ENCODE measurements at regions not wholly inside any gene's neighbourhood (a gene's known extent, or its start where the extent isn't known, plus 50 kb on each side); places are given as distances from the start of the nearest gene placed in this dataset.
A peak's percentile ranks its signal among the peaks of the same experiment; 100 is the strongest.

DNA sequence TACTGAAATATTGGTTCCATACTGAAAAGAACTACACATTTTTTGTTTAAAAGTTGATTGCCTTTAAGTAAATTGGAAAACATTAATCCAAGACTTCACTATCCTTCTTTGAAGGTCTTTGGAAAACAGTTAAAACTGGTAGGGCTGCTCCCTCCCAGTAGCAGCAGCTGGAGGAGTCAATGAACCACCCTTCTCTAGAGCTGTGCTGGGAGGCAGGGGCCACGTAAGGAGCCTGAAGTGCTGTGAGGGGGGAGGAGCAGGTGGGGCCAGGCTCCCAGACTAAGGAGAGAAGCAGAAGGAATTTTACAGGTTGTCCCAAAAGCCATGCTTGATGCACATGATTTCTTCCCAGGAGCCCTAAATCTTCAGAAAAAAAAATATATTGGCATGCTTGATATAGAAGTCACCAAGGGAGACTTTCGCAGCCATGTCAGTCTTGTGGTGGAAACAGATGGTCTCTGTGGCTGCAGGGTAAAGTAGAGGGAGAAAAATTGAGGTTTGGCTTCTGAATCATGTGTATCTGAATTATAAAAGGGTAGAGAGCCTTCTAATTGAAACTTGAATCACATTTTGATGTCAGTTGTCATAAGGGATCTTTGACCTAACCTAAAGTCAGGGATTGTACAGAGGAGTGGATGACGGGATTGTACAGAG is 673.2 kb upstream of the FRG1 start:
- Histone ChIP-seq H3K4me3 (ENCODE audit: low read depth, low read length) (no peak overlapping the region), H3K27ac (ENCODE audit: extremely low read depth, low read depth, low read length) (no peak overlapping the region), H3K9me3 (ENCODE audit: control insufficient read depth, insufficient read depth, low read depth, low read length) (no peaks in the 10 kb centered on the region), H3K36me3 (ENCODE audit: control insufficient read depth in 2 of 2, insufficient read depth in 1 of 2, low read length in 2 of 2) (no peaks in the 10 kb centered on the region), H3K4me1 (ENCODE audit: control insufficient read depth, insufficient read depth, low read length) (no peaks in the 10 kb centered on the region)
- TF ChIP-seq MZF1 (tag by site-specific recombination; IDR thresholded peaks at IDR 0.05; ENCODE audit: borderline replicate concordance), result no peak
- no peak for TF ChIP-seq ZNF600 (tag by site-specific recombination; IDR thresholded peaks at IDR 0.05)
- ChIA-PET POLR2A (no interaction called here), CTCF (no interaction called here)

DNA sequence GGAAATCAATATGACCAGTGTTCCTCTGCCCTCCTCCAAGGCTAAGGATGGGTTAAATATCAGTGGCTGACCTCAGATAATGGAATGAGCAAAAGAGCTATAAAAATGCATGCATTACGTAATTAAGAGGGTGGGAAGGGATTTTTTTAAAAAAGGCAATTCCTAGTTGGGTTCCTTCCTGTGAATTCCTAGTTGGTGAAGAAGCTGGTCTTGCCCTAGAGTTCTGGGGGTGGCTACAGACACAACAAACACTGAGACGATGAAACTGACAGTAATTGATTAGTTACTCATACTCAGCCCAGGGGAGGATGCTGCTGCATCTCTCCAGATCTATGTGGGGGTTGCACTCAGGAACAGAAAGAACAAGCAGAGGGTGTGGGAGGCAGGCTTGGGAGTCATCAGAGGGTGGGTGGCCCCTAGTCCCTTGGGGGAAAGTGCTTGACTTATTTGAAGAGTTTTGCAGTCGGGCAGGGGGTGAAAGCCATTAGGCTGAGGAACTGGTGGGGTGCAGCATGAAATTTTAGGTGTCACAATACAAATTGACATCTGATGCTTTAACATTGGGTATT is 662.0 kb upstream of the FRG1 start:
- POLR2A ChIA-PET, result no interaction called here
- TF ChIP-seq, protein P1, sequence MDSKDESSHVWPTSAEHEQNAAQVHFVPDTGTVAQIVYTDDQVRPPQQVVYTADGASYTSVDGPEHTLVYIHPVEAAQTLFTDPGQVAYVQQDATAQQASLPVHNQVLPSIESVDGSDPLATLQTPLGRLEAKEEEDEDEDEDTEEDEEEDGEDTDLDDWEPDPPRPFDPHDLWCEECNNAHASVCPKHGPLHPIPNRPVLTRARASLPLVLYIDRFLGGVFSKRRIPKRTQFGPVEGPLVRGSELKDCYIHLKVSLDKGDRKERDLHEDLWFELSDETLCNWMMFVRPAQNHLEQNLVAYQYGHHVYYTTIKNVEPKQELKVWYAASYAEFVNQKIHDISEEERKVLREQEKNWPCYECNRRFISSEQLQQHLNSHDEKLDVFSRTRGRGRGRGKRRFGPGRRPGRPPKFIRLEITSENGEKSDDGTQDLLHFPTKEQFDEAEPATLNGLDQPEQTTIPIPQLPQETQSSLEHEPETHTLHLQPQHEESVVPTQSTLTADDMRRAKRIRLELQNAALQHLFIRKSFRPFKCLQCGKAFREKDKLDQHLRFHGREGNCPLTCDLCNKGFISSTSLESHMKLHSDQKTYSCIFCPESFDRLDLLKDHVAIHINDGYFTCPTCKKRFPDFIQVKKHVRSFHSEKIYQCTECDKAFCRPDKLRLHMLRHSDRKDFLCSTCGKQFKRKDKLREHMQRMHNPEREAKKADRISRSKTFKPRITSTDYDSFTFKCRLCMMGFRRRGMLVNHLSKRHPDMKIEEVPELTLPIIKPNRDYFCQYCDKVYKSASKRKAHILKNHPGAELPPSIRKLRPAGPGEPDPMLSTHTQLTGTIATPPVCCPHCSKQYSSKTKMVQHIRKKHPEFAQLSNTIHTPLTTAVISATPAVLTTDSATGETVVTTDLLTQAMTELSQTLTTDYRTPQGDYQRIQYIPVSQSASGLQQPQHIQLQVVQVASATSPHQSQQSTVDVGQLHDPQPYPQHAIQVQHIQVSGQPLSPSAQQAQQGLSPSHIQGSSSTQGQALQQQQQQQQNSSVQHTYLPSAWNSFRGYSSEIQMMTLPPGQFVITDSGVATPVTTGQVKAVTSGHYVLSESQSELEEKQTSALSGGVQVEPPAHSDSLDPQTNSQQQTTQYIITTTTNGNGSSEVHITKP (tag by site-specific recombination; IDR thresholded peaks at IDR 0.05), result no peak
- TF ChIP-seq EGR2 (tag by site-specific recombination; IDR thresholded peaks at IDR 0.05; ENCODE audit: low read depth), result peak; percentile 53
- TF ChIP-seq ZNF843 (tag by site-specific recombination; IDR thresholded peaks at IDR 0.05), result no peak
- peak; percentile 45 for TF ChIP-seq ZFHX2 (tag by site-specific recombination; conservative IDR thresholded peaks at IDR 0.05)
- H3K27ac ChIP-seq (ENCODE audit: extremely low read depth, low read depth, low read length), result no peak overlapping the region

DNA sequence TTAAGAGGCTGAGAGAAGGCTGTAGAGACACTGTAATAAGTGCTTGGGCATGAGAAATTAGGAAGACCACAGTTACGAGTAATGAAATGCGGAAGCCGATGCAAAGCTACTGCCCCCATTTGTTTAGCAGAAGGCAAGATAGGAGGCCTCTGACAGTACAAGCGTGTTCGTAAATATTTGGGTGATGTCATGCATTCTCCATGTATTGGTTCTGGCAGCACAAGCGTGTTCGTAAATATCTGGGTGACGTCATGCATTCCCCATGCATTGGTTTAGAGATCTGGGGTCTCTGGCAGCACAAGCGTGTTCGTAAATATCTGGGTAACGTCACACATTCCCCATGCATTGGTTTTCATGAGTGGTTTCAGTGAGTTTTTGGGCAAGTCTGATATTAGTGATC is 661.5 kb upstream of the FRG1 start:
- CTCF ChIA-PET, result no interaction called here
- H3K36me3 ChIP-seq (ENCODE audit: control insufficient read depth in 2 of 2, insufficient read depth in 1 of 2, low read length in 2 of 2), result no peaks in the 10 kb centered on the region
- H3K4me1 ChIP-seq (ENCODE audit: control insufficient read depth, insufficient read depth, low read length), result no peaks in the 10 kb centered on the region
- H3K27ac ChIP-seq (ENCODE audit: extremely low read depth, low read depth, low read length), result no peak overlapping the region
- H3K9me3 ChIP-seq (ENCODE audit: control insufficient read depth, insufficient read depth, low read depth, low read length), result no peaks in the 10 kb centered on the region
- POLR2A ChIA-PET, result no interaction called here
- no peak overlapping the region for H3K4me3 ChIP-seq (ENCODE audit: low read depth, low read length)
- TF ChIP-seq, protein P2, sequence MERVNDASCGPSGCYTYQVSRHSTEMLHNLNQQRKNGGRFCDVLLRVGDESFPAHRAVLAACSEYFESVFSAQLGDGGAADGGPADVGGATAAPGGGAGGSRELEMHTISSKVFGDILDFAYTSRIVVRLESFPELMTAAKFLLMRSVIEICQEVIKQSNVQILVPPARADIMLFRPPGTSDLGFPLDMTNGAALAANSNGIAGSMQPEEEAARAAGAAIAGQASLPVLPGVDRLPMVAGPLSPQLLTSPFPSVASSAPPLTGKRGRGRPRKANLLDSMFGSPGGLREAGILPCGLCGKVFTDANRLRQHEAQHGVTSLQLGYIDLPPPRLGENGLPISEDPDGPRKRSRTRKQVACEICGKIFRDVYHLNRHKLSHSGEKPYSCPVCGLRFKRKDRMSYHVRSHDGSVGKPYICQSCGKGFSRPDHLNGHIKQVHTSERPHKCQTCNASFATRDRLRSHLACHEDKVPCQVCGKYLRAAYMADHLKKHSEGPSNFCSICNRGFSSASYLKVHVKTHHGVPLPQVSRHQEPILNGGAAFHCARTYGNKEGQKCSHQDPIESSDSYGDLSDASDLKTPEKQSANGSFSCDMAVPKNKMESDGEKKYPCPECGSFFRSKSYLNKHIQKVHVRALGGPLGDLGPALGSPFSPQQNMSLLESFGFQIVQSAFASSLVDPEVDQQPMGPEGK (tag by site-specific recombination; IDR thresholded peaks at IDR 0.05), result no peak
- TF ChIP-seq ZXDB (tag by site-specific recombination; IDR thresholded peaks at IDR 0.05), result no peak
- peak; percentile 76 for TF ChIP-seq ZNF629 (tag by site-specific recombination; IDR thresholded peaks at IDR 0.05)
- TF ChIP-seq ZNF670 (tag by site-specific recombination; IDR thresholded peaks at IDR 0.05; ENCODE audit: low read depth), result no peak
- TF ChIP-seq ZNF624 (tag by site-specific recombination; IDR thresholded peaks at IDR 0.05), result no peak
- TF ChIP-seq ZNF404 (tag by site-specific recombination; IDR thresholded peaks at IDR 0.05), result no peak
- TF ChIP-seq ZBTB21 (tag by site-specific recombination; IDR thresholded peaks at IDR 0.05), result peak; percentile 89
- TF ChIP-seq SALL2 (tag by site-specific recombination; IDR thresholded peaks at IDR 0.05; ENCODE audit: borderline replicate concordance), result no peak
- no peak for TF ChIP-seq OSR2 (tag by site-specific recombination; IDR thresholded peaks at IDR 0.05)
- TF ChIP-seq, protein P3, sequence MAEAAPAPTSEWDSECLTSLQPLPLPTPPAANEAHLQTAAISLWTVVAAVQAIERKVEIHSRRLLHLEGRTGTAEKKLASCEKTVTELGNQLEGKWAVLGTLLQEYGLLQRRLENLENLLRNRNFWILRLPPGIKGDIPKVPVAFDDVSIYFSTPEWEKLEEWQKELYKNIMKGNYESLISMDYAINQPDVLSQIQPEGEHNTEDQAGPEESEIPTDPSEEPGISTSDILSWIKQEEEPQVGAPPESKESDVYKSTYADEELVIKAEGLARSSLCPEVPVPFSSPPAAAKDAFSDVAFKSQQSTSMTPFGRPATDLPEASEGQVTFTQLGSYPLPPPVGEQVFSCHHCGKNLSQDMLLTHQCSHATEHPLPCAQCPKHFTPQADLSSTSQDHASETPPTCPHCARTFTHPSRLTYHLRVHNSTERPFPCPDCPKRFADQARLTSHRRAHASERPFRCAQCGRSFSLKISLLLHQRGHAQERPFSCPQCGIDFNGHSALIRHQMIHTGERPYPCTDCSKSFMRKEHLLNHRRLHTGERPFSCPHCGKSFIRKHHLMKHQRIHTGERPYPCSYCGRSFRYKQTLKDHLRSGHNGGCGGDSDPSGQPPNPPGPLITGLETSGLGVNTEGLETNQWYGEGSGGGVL (tag by site-specific recombination; IDR thresholded peaks at IDR 0.05), result no peak
- TF ChIP-seq HOXD13 (CRISPR knock-in tag; IDR thresholded peaks at IDR 0.05; ENCODE audit: borderline replicate concordance), result no peak
- TF ChIP-seq, protein P4, sequence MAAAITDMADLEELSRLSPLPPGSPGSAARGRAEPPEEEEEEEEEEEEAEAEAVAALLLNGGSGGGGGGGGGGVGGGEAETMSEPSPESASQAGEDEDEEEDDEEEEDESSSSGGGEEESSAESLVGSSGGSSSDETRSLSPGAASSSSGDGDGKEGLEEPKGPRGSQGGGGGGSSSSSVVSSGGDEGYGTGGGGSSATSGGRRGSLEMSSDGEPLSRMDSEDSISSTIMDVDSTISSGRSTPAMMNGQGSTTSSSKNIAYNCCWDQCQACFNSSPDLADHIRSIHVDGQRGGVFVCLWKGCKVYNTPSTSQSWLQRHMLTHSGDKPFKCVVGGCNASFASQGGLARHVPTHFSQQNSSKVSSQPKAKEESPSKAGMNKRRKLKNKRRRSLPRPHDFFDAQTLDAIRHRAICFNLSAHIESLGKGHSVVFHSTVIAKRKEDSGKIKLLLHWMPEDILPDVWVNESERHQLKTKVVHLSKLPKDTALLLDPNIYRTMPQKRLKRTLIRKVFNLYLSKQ (tag by site-specific recombination; IDR thresholded peaks at IDR 0.05; ENCODE audit: borderline replicate concordance), result no peak
- TF ChIP-seq ZFP3 (tag by site-specific recombination; IDR thresholded peaks at IDR 0.05; ENCODE audit: low read depth), result no peak
- TF ChIP-seq, protein P5, sequence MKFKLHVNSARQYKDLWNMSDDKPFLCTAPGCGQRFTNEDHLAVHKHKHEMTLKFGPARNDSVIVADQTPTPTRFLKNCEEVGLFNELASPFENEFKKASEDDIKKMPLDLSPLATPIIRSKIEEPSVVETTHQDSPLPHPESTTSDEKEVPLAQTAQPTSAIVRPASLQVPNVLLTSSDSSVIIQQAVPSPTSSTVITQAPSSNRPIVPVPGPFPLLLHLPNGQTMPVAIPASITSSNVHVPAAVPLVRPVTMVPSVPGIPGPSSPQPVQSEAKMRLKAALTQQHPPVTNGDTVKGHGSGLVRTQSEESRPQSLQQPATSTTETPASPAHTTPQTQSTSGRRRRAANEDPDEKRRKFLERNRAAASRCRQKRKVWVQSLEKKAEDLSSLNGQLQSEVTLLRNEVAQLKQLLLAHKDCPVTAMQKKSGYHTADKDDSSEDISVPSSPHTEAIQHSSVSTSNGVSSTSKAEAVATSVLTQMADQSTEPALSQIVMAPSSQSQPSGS (tag by site-specific recombination; IDR thresholded peaks at IDR 0.05; ENCODE audit: low read depth), result peak; percentile 89

More for the DNA sequence above, 662.0 kb upstream of the FRG1 start:
- Histone ChIP-seq H3K36me3 (ENCODE audit: control insufficient read depth in 2 of 2, insufficient read depth in 1 of 2, low read length in 2 of 2) (no peaks in the 10 kb centered on the region), H3K4me1 (ENCODE audit: control insufficient read depth, insufficient read depth, low read length) (no peaks in the 10 kb centered on the region), H3K9me3 (ENCODE audit: control insufficient read depth, insufficient read depth, low read depth, low read length) (no peaks in the 10 kb centered on the region), H3K4me3 (ENCODE audit: low read depth, low read length) (no peak overlapping the region; the same call in 1 of the 2 replicates)
- CTCF ChIA-PET, result interaction anchor here (0.7 kb wide), 1 partner anchor 16 kb away, joined by 3 read pairs; no protein-coding TSS in a partner anchor
